Natural killer cell (primary cell): ENCODE measurements at regions not wholly inside any gene's neighbourhood (a gene's known extent, or its start where the extent isn't known, plus 50 kb on each side); places are given as distances from the start of the nearest gene placed in this dataset.

ENCODE experiments used
- ATAC-seq, 3 donors: fragments of 150-1000 bp in 2 of 3; fragments of 200-7000 bp in 1 of 3; cut with Tn5 transposase; 1 replicate in 1 of 3; 2 replicates in 2 of 3; pipeline ENCODE4 v1.10.0; 2021; ENCODE audit warnings: mild to moderate bottlenecking in 2 of 3, moderate library complexity in 2 of 3
- DNase-seq, 2 donors: peaks; one replicate each; pipeline versions ENCODE4 v3.0.0 to v3.0.0-alpha.2; 2013 to 2021; ENCODE audit warnings: mixed read lengths in 1 of 2
- H3K27ac ChIP-seq: one replicate; pipeline ENCODE4 v1.5.1; 2013; ENCODE audit warnings: mild to moderate bottlenecking, low read length
- H3K27me3 ChIP-seq: one replicate; pipeline ENCODE4 v1.6.1; 2013; ENCODE audit warnings: low read length; ENCODE audit not compliant: control insufficient read depth, insufficient read depth
- H3K36me3 ChIP-seq: one replicate; pipeline ENCODE4 v1.6.1; 2013; ENCODE audit warnings: low read length; ENCODE audit not compliant: control insufficient read depth, insufficient read depth
- H3K4me1 ChIP-seq: one replicate; pipeline ENCODE4 v1.6.1; 2013; ENCODE audit warnings: low read length; ENCODE audit not compliant: control insufficient read depth, insufficient read depth
- H3K4me3 ChIP-seq: one replicate; pipeline ENCODE4 v1.5.1; 2013; ENCODE audit warnings: low read length
- H3K9me3 ChIP-seq: one replicate; pipeline ENCODE4 v1.6.1; 2013; ENCODE audit warnings: low read length; ENCODE audit not compliant: control insufficient read depth, insufficient read depth
- H3K27ac Mint-ChIP-seq, 2 donors: one replicate each; pipeline ENCODE4 v1.8.0; 2022; ENCODE audit warnings: mild to moderate bottlenecking in 2 of 2, mixed read lengths in 2 of 2, moderate library complexity in 1 of 2
- H3K27me3 Mint-ChIP-seq, 2 donors: one replicate each; pipeline ENCODE4 v1.8.0; 2022; ENCODE audit warnings: low read depth in 2 of 2, mixed read lengths in 2 of 2
- H3K36me3 Mint-ChIP-seq: one replicate; pipeline ENCODE4 v1.8.0; 2022; ENCODE audit warnings: mixed read lengths
- H3K4me1 Mint-ChIP-seq, 2 donors: one replicate each; pipeline ENCODE4 v1.8.0; 2022; ENCODE audit warnings: mixed read lengths in 2 of 2
- H3K4me3 Mint-ChIP-seq: one replicate; pipeline ENCODE4 v1.8.0; 2022; ENCODE audit warnings: mild to moderate bottlenecking, moderate library complexity, mixed read lengths
- H3K9me3 Mint-ChIP-seq, 2 donors: one replicate each; pipeline ENCODE4 v1.8.0; 2022; ENCODE audit warnings: mixed read lengths in 2 of 2
- CTCF ChIP-seq: fragments of 200-600 bp; IDR thresholded peaks from one replicate; pipeline ENCODE4 v1.8.0; 2022; ENCODE audit warnings: antibody characterized with exemption
- WGBS: methylation state at CpG from one replicate; pipeline ENCODE4 v1.1.7; 2013; ENCODE audit warnings: missing lambda C conversion rate; ENCODE audit not compliant: insufficient coverage; 5-methylcytosine and 5-hydroxymethylcytosine counted together
- intact Hi-C: fragments of 100-400 bp; cut with micrococcal nuclease; formaldehyde crosslinking; loops from one replicate; pipeline ENCODE4 v1.14.2; 2022

GRCh38 chr13:63026285-63026797 is 1610.7 kb upstream of the PCDH20 start:
- 61% methylated on average over 2 of the region's 3 CpGs for WGBS
- intact Hi-C loops, result no loop called here
- Histone ChIP-seq H3K4me1 (no peaks in the 10 kb centered on the region), H3K27ac (no peak overlapping the region), H3K4me3 (no peak overlapping the region), H3K36me3 (no peaks in the 10 kb centered on the region), H3K9me3 (peaks cover 3% of the 10 kb centered on the region), H3K27me3 (no peaks in the 10 kb centered on the region)
- no peak for DNase-seq
- peaks cover 12 to 16% of the 10 kb centered on the region in 2 donors for H3K9me3 Mint-ChIP-seq
- no peaks in the 10 kb centered on the region for H3K27me3 Mint-ChIP-seq
- H3K36me3 Mint-ChIP-seq, result peaks cover 7% of the 10 kb centered on the region
- ATAC-seq, result no peak
- H3K4me1 Mint-ChIP-seq, result no peaks in the 10 kb centered on the region
- H3K4me3 Mint-ChIP-seq, result no peak overlapping the region
- no peak for TF ChIP-seq CTCF
- no peak overlapping the region for H3K27ac Mint-ChIP-seq

GRCh38 chr13:63025741-63026140 is 1610.1 kb upstream of the PCDH20 start:
- ATAC-seq (no peak), DNase-seq (no peak)
- H3K27ac Mint-ChIP-seq, result no peak overlapping the region
- H3K4me3 Mint-ChIP-seq, result no peak overlapping the region
- H3K9me3 ChIP-seq, result peaks cover 3% of the 10 kb centered on the region
- peaks cover 7% of the 10 kb centered on the region for H3K36me3 Mint-ChIP-seq
- H3K27me3 ChIP-seq, result no peaks in the 10 kb centered on the region
- TF ChIP-seq CTCF, result no peak
- H3K4me1 ChIP-seq, result no peaks in the 10 kb centered on the region
- H3K4me1 Mint-ChIP-seq, result no peaks in the 10 kb centered on the region
- no peak overlapping the region for H3K4me3 ChIP-seq
- no peak overlapping the region for H3K27ac ChIP-seq
- no CpG with 5 or more reads among the region's 1 CpG for WGBS
- H3K27me3 Mint-ChIP-seq, result no peaks in the 10 kb centered on the region
- intact Hi-C loops, result no loop called here
- H3K36me3 ChIP-seq, result no peaks in the 10 kb centered on the region
- peaks cover 10 to 14% of the 10 kb centered on the region in 2 donors for H3K9me3 Mint-ChIP-seq

GRCh38 chr13:63024458-63024857 is 1608.8 kb upstream of the PCDH20 start:
- Mint-ChIP-seq H3K4me1 (no peaks in the 10 kb centered on the region), H3K27ac (no peak overlapping the region), H3K4me3 (no peak overlapping the region), H3K9me3 (peaks cover 7 to 9% of the 10 kb centered on the region in 2 donors), H3K27me3 (no peaks in the 10 kb centered on the region), H3K36me3 (peaks cover 3% of the 10 kb centered on the region)
- DNase-seq (no peak), ATAC-seq (no peak)
- Histone ChIP-seq H3K27me3 (no peaks in the 10 kb centered on the region), H3K4me1 (no peaks in the 10 kb centered on the region), H3K27ac (no peak overlapping the region), H3K36me3 (no peaks in the 10 kb centered on the region), H3K4me3 (no peak overlapping the region), H3K9me3 (peaks cover 3% of the 10 kb centered on the region)
- intact Hi-C loops, result no loop called here
- TF ChIP-seq CTCF, result no peak
- WGBS, result 83% methylated on average over 3 of the region's 3 CpGs

- Mint-ChIP-seq H3K9me3 (peaks cover 18 to 24% of the 10 kb centered on the region in 2 donors), H3K36me3 (peaks cover 21% of the 10 kb centered on the region), H3K27me3 (no peaks in the 10 kb centered on the region), H3K4me1 (no peaks in the 10 kb centered on the region), H3K27ac (no peak overlapping the region), H3K4me3 (no peak overlapping the region)
- no peaks in the 10 kb centered on the region for H3K4me1 ChIP-seq
- ATAC-seq (no peak), DNase-seq (no peak)
- H3K4me3 ChIP-seq, result no peak overlapping the region
- whole genome bisulfite sequencing, result no CpG with 5 or more reads among the region's 2 CpGs
- TF ChIP-seq CTCF, result no peak
- peaks cover 8% of the 10 kb centered on the region for H3K9me3 ChIP-seq
- H3K36me3 ChIP-seq, result no peaks in the 10 kb centered on the region
- H3K27ac ChIP-seq, result no peak overlapping the region
- H3K27me3 ChIP-seq, result no peaks in the 10 kb centered on the region
- intact Hi-C loops, result no loop called here
Observed at GRCh38 chr13:63011996-63012395, 1596.3 kb upstream of the PCDH20 start.
